Lung (tissue), 11 donors: ENCODE measurements at regions not wholly inside any gene's neighbourhood (a gene's known extent, or its start where the extent isn't known, plus 50 kb on each side); places are given as distances from the start of the nearest gene placed in this dataset.

Source experiments
- ATAC-seq: fragments of 200-7000 bp; cut with Tn5 transposase; one replicate; pipeline ENCODE4 v1.9.1; 2020; ENCODE audit warnings: moderate number of reproducible peaks; ENCODE audit not compliant: insufficient read depth, low FRiP score
- DNase-seq, 3 donors: peaks; one replicate each; pipeline ENCODE4 v3.0.0-alpha.2; 2013 to 2017
- H3K27ac ChIP-seq, 2 donors: one replicate each; pipeline ENCODE4 v1.5.1; 2013; ENCODE audit warnings: mild to moderate bottlenecking in 2 of 2, moderate library complexity in 2 of 2, control low read depth in 1 of 2, inconsistent platforms in 1 of 2, low read depth in 1 of 2, low read length in 1 of 2
- H3K27me3 ChIP-seq, 3 donors: one replicate each; pipeline ENCODE4 v1.5.1; 2013; ENCODE audit warnings: low read length in 2 of 3; ENCODE audit not compliant: control insufficient read depth in 3 of 3, insufficient read depth in 3 of 3
- H3K36me3 ChIP-seq, 4 donors: one replicate each; pipeline ENCODE4 v1.5.1; 2013; ENCODE audit warnings: low read length in 4 of 4, mild to moderate bottlenecking in 1 of 4, moderate library complexity in 1 of 4; ENCODE audit not compliant: control insufficient read depth in 4 of 4, insufficient read depth in 4 of 4
- H3K4me1 ChIP-seq, 5 donors: one replicate each; pipeline ENCODE4 v1.5.1; 2013; ENCODE audit warnings: low read length in 5 of 5, mild to moderate bottlenecking in 2 of 5, moderate library complexity in 1 of 5; ENCODE audit not compliant: control insufficient read depth in 5 of 5, insufficient read depth in 5 of 5
- H3K4me3 ChIP-seq: one replicate; pipeline ENCODE4 v1.5.1; 2013; ENCODE audit warnings: mild to moderate bottlenecking, control low read depth, moderate library complexity
- H3K9ac ChIP-seq, 2 donors: one replicate each; pipeline ENCODE4 v1.5.1; 2013; ENCODE audit warnings: low read length in 2 of 2, control low read depth in 1 of 2; ENCODE audit not compliant: insufficient read depth in 1 of 2
- H3K9me3 ChIP-seq, 4 donors: one replicate each; pipeline ENCODE4 v1.5.1; 2013; ENCODE audit warnings: low read length in 3 of 4, mild to moderate bottlenecking in 1 of 4, moderate library complexity in 1 of 4; ENCODE audit not compliant: control insufficient read depth in 4 of 4, insufficient read depth in 3 of 4
- CTCF ChIP-seq: IDR thresholded peaks from 2 replicates; pipeline ENCODE4 v1.5.1; 2012; ENCODE audit warnings: mild to moderate bottlenecking; ENCODE audit errors: control extremely low read depth, extremely low read depth
- WGBS, 2 donors: extraction: QIAGEN DNeasy Blood & Tissue Kit; methylation state at CpG; one replicate each; pipeline ENCODE4 v1.1.7; 2013; 5-methylcytosine and 5-hydroxymethylcytosine counted together
- donor health status: control.
- donor health status: control.
- donor health status: Bipolar disorder and iron deficiency.
- donor health status: healthy.
- donor health status: DM: yes; HTN: yes; CAD: no.

- Histone ChIP-seq H3K27ac (no peak overlapping the region), H3K9ac (no peak overlapping the region), H3K4me3 (no peak overlapping the region), H3K36me3 (no peaks in the 10 kb centered on the region), H3K9me3 (no peaks in the 10 kb centered on the region), H3K4me1 (no peaks in the 10 kb centered on the region), H3K27me3 (peaks cover 0 to 9% (median 0%) of the 10 kb centered on the region in 3 donors)
- no peak for DNase-seq
- no peak for ATAC-seq
- TF ChIP-seq CTCF, result no peak
- WGBS, 2 donors, result 84 to 94% methylated on average over 3 of the region's 3 CpGs
Observed at GRCh38 chr3:167884481-167884880, 149.0 kb downstream of the SERPINI1 start.

- WGBS, 2 donors, result 95 to 96% methylated on average over 1 of the region's 1 CpG
- Histone ChIP-seq H3K27me3 (peaks cover 0 to 9% (median 0%) of the 10 kb centered on the region in 3 donors), H3K9me3 (no peaks in the 10 kb centered on the region), H3K27ac (no peak overlapping the region), H3K4me3 (no peak overlapping the region), H3K36me3 (no peaks in the 10 kb centered on the region), H3K4me1 (no peaks in the 10 kb centered on the region), H3K9ac (no peak overlapping the region)
- ATAC-seq (no peak), DNase-seq (no peak)
- TF ChIP-seq CTCF, result no peak
Observed at GRCh38 chr3:167883452-167883851, 147.9 kb downstream of the SERPINI1 start.

- peak; percentile 19 for TF ChIP-seq CTCF
- no peak overlapping the region for H3K27ac ChIP-seq
- H3K36me3 ChIP-seq, result no peaks in the 10 kb centered on the region
- peak in 2 of 3 donors; percentile 61 to 74 for DNase-seq
- H3K4me1 ChIP-seq, result peaks cover 0 to 5% (median 0%) of the 10 kb centered on the region in 5 donors
- no peak overlapping the region for H3K4me3 ChIP-seq
- no peak for ATAC-seq
- H3K9me3 ChIP-seq, result no peaks in the 10 kb centered on the region
- H3K27me3 ChIP-seq, result peaks cover 0 to 9% (median 0%) of the 10 kb centered on the region in 3 donors
- H3K9ac ChIP-seq, result no peak overlapping the region
- 0 to 3% methylated on average over 1 of the region's 1 CpG for WGBS, 2 donors
Observed at GRCh38 chr3:167882057-167882667, 146.6 kb downstream of the SERPINI1 start.

GRCh38 chr3:167880183-167880582 is 144.7 kb downstream of the SERPINI1 start:
- ATAC-seq (no peak), DNase-seq (no peak)
- H3K36me3 ChIP-seq, result no peaks in the 10 kb centered on the region
- no peak overlapping the region for H3K9ac ChIP-seq
- H3K4me3 ChIP-seq, result no peak overlapping the region
- peaks cover 0 to 14% (median 0%) of the 10 kb centered on the region in 5 donors for H3K4me1 ChIP-seq
- no peaks in the 10 kb centered on the region for H3K9me3 ChIP-seq
- H3K27ac ChIP-seq, result no peak overlapping the region
- TF ChIP-seq CTCF, result no peak
- H3K27me3 ChIP-seq, result peaks cover 0 to 9% (median 0%) of the 10 kb centered on the region in 3 donors
